Endodermal cell (in vitro differentiated cells): ENCODE measurements at regions not wholly inside any gene's neighbourhood (a gene's known extent, or its start where the extent isn't known, plus 50 kb on each side); places are given as distances from the start of the nearest gene placed in this dataset.

Experiments used
- DNase-seq: peaks from one replicate; pipeline ENCODE4 v3.0.0-alpha.2; 2017
- H3K27ac ChIP-seq: 2 replicates; pipeline ENCODE4 v1.5.1; 2013; ENCODE audit warnings: mild to moderate bottlenecking, low read depth, low read length, moderate library complexity
- H3K27me3 ChIP-seq: 2 replicates; pipeline ENCODE4 v1.6.1; 2013; ENCODE audit warnings: mild to moderate bottlenecking, low read length, moderate library complexity; ENCODE audit not compliant: insufficient read depth, control insufficient read depth, poor library complexity, severe bottlenecking
- H3K36me3 ChIP-seq: 2 replicates; pipeline ENCODE4 v1.7.0; 2013; ENCODE audit warnings: mild to moderate bottlenecking, low read length, moderate library complexity; ENCODE audit not compliant: control insufficient read depth, insufficient read depth
- H3K4me1 ChIP-seq: one replicate; pipeline ENCODE4 v1.7.0; 2013; ENCODE audit warnings: low read length; ENCODE audit not compliant: control insufficient read depth, insufficient read depth
- H3K4me3 ChIP-seq: 2 replicates; pipeline ENCODE4 v1.5.1; 2013; ENCODE audit warnings: mild to moderate bottlenecking, low read length, moderate library complexity
- H3K9ac ChIP-seq: 2 replicates; pipeline ENCODE4 v1.6.1; 2013; ENCODE audit warnings: mild to moderate bottlenecking, low read length, moderate library complexity; ENCODE audit not compliant: poor library complexity, severe bottlenecking; ENCODE audit errors: extremely low read depth
- H3K9me3 ChIP-seq: 2 replicates; pipeline ENCODE4 v1.6.1; 2013; ENCODE audit warnings: mild to moderate bottlenecking, low read length, moderate library complexity; ENCODE audit not compliant: control insufficient read depth
- H3K27ac Mint-ChIP-seq: 2 replicates; pipeline ENCODE4 v1.8.0; 2020; ENCODE audit warnings: mixed read lengths
- H3K27me3 Mint-ChIP-seq: 2 replicates; pipeline ENCODE4 v1.8.0; 2021; ENCODE audit warnings: mild to moderate bottlenecking, mixed read lengths; ENCODE audit not compliant: insufficient read depth
- H3K36me3 Mint-ChIP-seq: 2 replicates; pipeline ENCODE4 v1.8.0; 2020; ENCODE audit warnings: low read depth, mixed read lengths
- H3K4me1 Mint-ChIP-seq: 2 replicates; pipeline ENCODE4 v1.8.0; 2020; ENCODE audit warnings: mixed read lengths
- H3K4me3 Mint-ChIP-seq: 2 replicates; pipeline ENCODE4 v1.8.0; 2020; ENCODE audit warnings: mild to moderate bottlenecking, moderate library complexity, mixed read lengths
- H3K9me3 Mint-ChIP-seq: 2 replicates; pipeline ENCODE4 v1.8.0; 2020; ENCODE audit warnings: mild to moderate bottlenecking, mixed read lengths
- CTCF ChIP-seq: fragments of 200-600 bp; sonication (generic); conservative IDR thresholded peaks from 2 replicates; pipeline ENCODE4 v1.5.0; 2021; ENCODE audit warnings: antibody characterized with exemption, mild to moderate bottlenecking
- WGBS, 2 experiments: methylation state at CpG; one replicate each; pipeline versions ENCODE4 v1.1.5 to v1.1.7; 2013; ENCODE audit warnings: missing lambda C conversion rate in 2 of 2, mixed read lengths in 1 of 2; ENCODE audit not compliant: insufficient coverage in 1 of 2, insufficient read length in 1 of 2; 5-methylcytosine and 5-hydroxymethylcytosine counted together

GRCh38 chr9:99475401-99476065, 253.5 kb downstream of the SEC61B start:
- no peak for DNase-seq
- Mint-ChIP-seq H3K36me3 (no peaks in the 10 kb centered on the region), H3K9me3 (no peaks in the 10 kb centered on the region), H3K27ac (no peak overlapping the region), H3K27me3 (no peaks in the 10 kb centered on the region), H3K4me1 (peaks cover 44% of the 10 kb centered on the region), H3K4me3 (no peak overlapping the region)
- Histone ChIP-seq H3K9me3 (no peaks in the 10 kb centered on the region), H3K27me3 (no peaks in the 10 kb centered on the region), H3K36me3 (no peaks in the 10 kb centered on the region), H3K4me3 (no peak overlapping the region), H3K27ac (no peak overlapping the region), H3K9ac (no peak overlapping the region), H3K4me1 (peaks cover 32% of the 10 kb centered on the region)
- no peak for TF ChIP-seq CTCF
- 86 to 91% methylated on average over 2 to 3 of the region's 3 CpGs for WGBS, 2 experiments

DNA sequence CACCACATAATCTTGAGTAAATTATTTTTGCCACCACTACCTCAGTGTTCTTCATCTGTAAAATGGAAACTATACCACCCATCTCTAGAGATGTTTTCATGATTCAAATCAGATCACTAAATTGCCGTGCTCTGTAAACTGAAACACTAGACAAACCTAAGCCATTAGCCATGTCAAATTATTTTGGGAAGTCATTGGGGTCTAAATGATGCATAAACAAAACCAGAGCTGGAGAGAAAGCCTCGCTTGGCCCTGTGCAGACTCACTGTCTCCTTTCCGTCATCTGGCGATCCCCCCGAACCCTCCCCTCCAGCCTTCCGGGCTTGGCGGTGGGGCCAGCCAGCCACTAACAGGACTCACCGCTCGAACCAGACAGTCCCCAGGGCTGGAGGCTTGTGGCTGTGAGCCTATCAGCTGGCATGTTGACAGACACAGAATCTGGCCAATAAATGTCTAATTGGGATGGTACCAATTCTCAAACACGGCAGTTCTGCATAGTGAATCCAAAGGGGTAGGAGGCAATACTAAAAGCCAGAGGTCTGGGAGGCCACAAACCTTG, 256.5 kb downstream of the SEC61B start:
- Histone ChIP-seq H3K4me1 (peaks cover 21% of the 10 kb centered on the region), H3K4me3 (no peak overlapping the region), H3K27me3 (no peaks in the 10 kb centered on the region), H3K9me3 (peaks cover 9% of the 10 kb centered on the region), H3K9ac (no peak overlapping the region), H3K36me3 (no peaks in the 10 kb centered on the region), H3K27ac (no peak overlapping the region)
- Mint-ChIP-seq H3K4me3 (no peak overlapping the region), H3K36me3 (no peaks in the 10 kb centered on the region), H3K9me3 (peaks cover 1% of the 10 kb centered on the region), H3K27me3 (no peaks in the 10 kb centered on the region), H3K4me1 (peaks cover 29% of the 10 kb centered on the region), H3K27ac (no peak overlapping the region)
- no peak for DNase-seq
- TF ChIP-seq CTCF, result no peak
- 95% methylated on average over 2 to 10 of the region's 10 CpGs for WGBS, 2 experiments

GRCh38 chr9:99479929-99480328, 257.8 kb downstream of the SEC61B start:
- TF ChIP-seq CTCF, result no peak
- peaks cover 6% of the 10 kb centered on the region for H3K9me3 Mint-ChIP-seq
- Histone ChIP-seq H3K4me1 (peaks cover 21% of the 10 kb centered on the region), H3K9me3 (peaks cover 17% of the 10 kb centered on the region), H3K27ac (no peak overlapping the region), H3K36me3 (no peaks in the 10 kb centered on the region), H3K4me3 (no peak overlapping the region), H3K9ac (no peak overlapping the region), H3K27me3 (no peaks in the 10 kb centered on the region)
- H3K4me1 Mint-ChIP-seq, result peaks cover 29% of the 10 kb centered on the region
- no peaks in the 10 kb centered on the region for H3K27me3 Mint-ChIP-seq
- WGBS, 2 experiments, result 93 to 100% methylated on average over 2 to 3 of the region's 3 CpGs
- H3K4me3 Mint-ChIP-seq, result no peak overlapping the region
- H3K36me3 Mint-ChIP-seq, result no peaks in the 10 kb centered on the region
- no peak overlapping the region for H3K27ac Mint-ChIP-seq
- DNase-seq, result no peak
